ENCODE measurements at regions not wholly inside any gene's neighbourhood (a gene's known extent, or its start where the extent isn't known, plus 50 kb on each side); places are given as distances from the start of the nearest gene placed in this dataset.

GRCh38 chr14:26121181-26121580 is 476.7 kb downstream of the NOVA1 start:
- DNase-seq = no peak

GRCh38 chr14:26113911-26114640 is 483.8 kb downstream of the NOVA1 start:
- DNase-seq = no peak

- DNase-seq = no peak
Observed at GRCh38 chr14:26104717-26105116, 493.1 kb downstream of the NOVA1 start.

- DNase-seq = no peak
Observed at GRCh38 chr14:26097852-26098251, 500.0 kb downstream of the NOVA1 start.

GRCh38 chr14:26088275-26088674 is 509.6 kb downstream of the NOVA1 start:
- DNase-seq = no peak

GRCh38 chr14:26081043-26081442 is 516.8 kb downstream of the NOVA1 start:
- DNase-seq = no peak

- no peak for DNase-seq
Observed at GRCh38 chr14:26078561-26078960, 519.3 kb downstream of the NOVA1 start.

GRCh38 chr14:26074892-26075291 is 522.9 kb downstream of the NOVA1 start:
- DNase-seq = no peak

GRCh38 chr14:26070443-26070842 is 527.4 kb downstream of the NOVA1 start:
- no peak for DNase-seq

GRCh38 chr14:26067786-26068459 is 529.9 kb downstream of the NOVA1 start:
- DNase-seq = no peak

- no peak for DNase-seq
Observed at GRCh38 chr14:26067341-26067740, 530.5 kb downstream of the NOVA1 start.

GRCh38 chr14:26056036-26056616 is 541.7 kb downstream of the NOVA1 start:
- no peak for DNase-seq

- DNase-seq = no peak
Observed at GRCh38 chr14:26032348-26032747, 565.5 kb downstream of the NOVA1 start.

GRCh38 chr14:26026384-26026783 is 571.4 kb downstream of the NOVA1 start:
- DNase-seq = no peak

- DNase-seq = no peak
Observed at GRCh38 chr14:26023967-26024366, 573.9 kb downstream of the NOVA1 start.

- DNase-seq = no peak
Observed at GRCh38 chr14:26021759-26022158, 576.1 kb downstream of the NOVA1 start.

- no peak for DNase-seq
Observed at GRCh38 chr14:26017270-26017669, 580.6 kb downstream of the NOVA1 start.

GRCh38 chr14:26008290-26008689 is 589.5 kb downstream of the NOVA1 start:
- no peak for DNase-seq

- no peak for DNase-seq
Observed at GRCh38 chr14:26004342-26004741, 593.5 kb downstream of the NOVA1 start.

- no peak for DNase-seq
Observed at GRCh38 chr14:25993830-25994229, 604.0 kb downstream of the NOVA1 start.

- no peak for DNase-seq
Observed at GRCh38 chr14:25988536-25988935, 609.3 kb downstream of the NOVA1 start.

GRCh38 chr14:25955772-25956171 is 642.1 kb downstream of the NOVA1 start:
- no peak for DNase-seq

GRCh38 chr14:25953532-25954139 is 644.2 kb downstream of the NOVA1 start:
- DNase-seq = no peak

- DNase-seq = no peak
Observed at GRCh38 chr14:25945746-25946145, 652.1 kb downstream of the NOVA1 start.

All from activated CD4-positive, alpha-beta T cell treated with anti-CD3 and anti-CD28 coated beads for 48 hours (primary cell).